MM.1S (cell line): ENCODE measurements at regions not wholly inside any gene's neighbourhood (a gene's known extent, or its start where the extent isn't known, plus 50 kb on each side); places are given as distances from the start of the nearest gene placed in this dataset.

ENCODE experiments used
- DNase-seq: peaks from one replicate; pipeline ENCODE4 v3.0.0-alpha.2; 2015
- H2AFZ ChIP-seq: fragments of 300-600 bp; sonication (generic); 2 replicates; pipeline ENCODE4 v1.6.0; 2016; ENCODE audit warnings: antibody characterized with exemption, low read length
- H3F3A ChIP-seq: fragments of 300-600 bp; sonication (generic); 2 replicates; pipeline ENCODE4 v1.6.1; 2016; ENCODE audit warnings: mild to moderate bottlenecking, antibody characterized with exemption, low read length, moderate library complexity, mixed read lengths; ENCODE audit not compliant: insufficient read depth
- H3K27ac ChIP-seq: fragments of 300-600 bp; sonication (generic); 2 replicates; pipeline ENCODE4 v1.5.1; 2016; ENCODE audit warnings: mild to moderate bottlenecking, low read length
- H3K27me3 ChIP-seq: fragments of 300-600 bp; sonication (generic); replicated peaks from 2 replicates; pipeline ENCODE4 v1.6.0; 2016; ENCODE audit warnings: low read length; ENCODE audit not compliant: insufficient read depth
- H3K36me3 ChIP-seq: fragments of 300-600 bp; sonication (generic); replicated peaks from 2 replicates; pipeline ENCODE4 v1.6.1; 2016; ENCODE audit warnings: mild to moderate bottlenecking, low read length, mixed read lengths; ENCODE audit not compliant: insufficient read depth
- H3K4me1 ChIP-seq: fragments of 300-600 bp; sonication (generic); 2 replicates; pipeline ENCODE4 v1.6.1; 2016; ENCODE audit warnings: low read length, mixed read lengths
- H3K4me2 ChIP-seq: fragments of 300-600 bp; sonication (generic); 2 replicates; pipeline ENCODE4 v1.6.0; 2016; ENCODE audit warnings: low read depth, low read length
- H3K4me3 ChIP-seq: fragments of 300-600 bp; sonication (generic); 2 replicates; pipeline ENCODE4 v1.5.1; 2016; ENCODE audit warnings: low read length, mixed read lengths
- H3K79me2 ChIP-seq: fragments of 300-600 bp; sonication (generic); 2 replicates; pipeline ENCODE4 v1.6.1; 2016; ENCODE audit warnings: mixed run types, low read length, mixed read lengths
- H3K9ac ChIP-seq: fragments of 300-600 bp; sonication (generic); 2 replicates; pipeline ENCODE4 v1.6.1; 2016; ENCODE audit warnings: low read length, mixed read lengths
- H3K9me2 ChIP-seq: fragments of 300-600 bp; sonication (generic); replicated peaks from 2 replicates; pipeline ENCODE4 v1.6.1; 2016; ENCODE audit warnings: mild to moderate bottlenecking, low read length, mixed read lengths; ENCODE audit not compliant: insufficient read depth
- H3K9me3 ChIP-seq: fragments of 300-600 bp; sonication (generic); replicated peaks from 2 replicates; pipeline ENCODE4 v1.6.1; 2016; ENCODE audit warnings: mild to moderate bottlenecking, low read length, mixed read lengths; ENCODE audit not compliant: insufficient read depth
- H4K20me1 ChIP-seq: fragments of 300-600 bp; sonication (generic); 2 replicates; pipeline ENCODE4 v1.6.1; 2016; ENCODE audit warnings: mild to moderate bottlenecking, low read length, moderate library complexity, mixed read lengths; ENCODE audit not compliant: insufficient read depth
- EZH2 ChIP-seq: fragments of 300-600 bp; sonication (generic); optimal IDR thresholded peaks from 2 replicates; pipeline ENCODE3; 2017; ENCODE audit warnings: low read depth, mild to moderate bottlenecking, antibody characterized with exemption, low read length, mixed read lengths
- EZH2phosphoT487 ChIP-seq: fragments of 300-600 bp; sonication (generic); IDR thresholded peaks from 2 replicates; pipeline ENCODE4 v1.6.1; 2018; ENCODE audit warnings: antibody characterized with exemption, low read length
- TF ChIP-seq, protein P1 (sequence below): fragments of 300-600 bp; sonication (generic); IDR thresholded peaks from 2 replicates; pipeline ENCODE4 v1.5.1; 2016; ENCODE audit warnings: antibody characterized with exemption, low read length, mixed read lengths

DNA sequence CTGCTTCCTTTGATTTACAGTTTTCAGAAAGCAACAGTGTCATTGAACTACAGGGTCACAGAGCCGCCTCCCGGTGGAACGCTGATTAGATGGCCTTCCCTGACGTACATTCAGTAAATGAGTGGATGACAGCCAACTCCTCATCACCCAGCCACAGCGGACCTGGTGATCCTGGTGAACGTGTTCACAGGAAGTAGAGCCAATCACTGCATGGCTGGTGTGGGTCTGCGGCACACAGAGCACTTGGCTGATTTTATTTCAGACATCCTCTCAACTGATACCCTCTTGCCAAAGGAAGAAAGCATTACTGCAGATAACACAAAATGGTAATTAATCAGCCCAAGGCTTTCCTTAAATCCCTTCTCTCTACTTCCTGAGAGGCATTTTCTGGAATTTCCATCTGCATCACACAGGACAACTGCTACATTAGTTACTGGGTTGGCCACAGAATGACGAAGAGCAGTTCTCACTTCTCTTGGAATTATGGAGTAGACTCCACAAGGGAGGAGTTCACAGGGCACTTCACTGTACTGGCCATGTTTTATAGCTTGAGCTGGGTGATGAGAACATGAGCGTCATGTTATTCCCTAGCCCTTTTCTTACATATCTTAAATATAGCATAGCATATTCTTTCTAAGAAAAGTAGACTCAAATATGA is 84.0 kb upstream of the SLC7A1 start:
- TF ChIP-seq EZH2phosphoT487: no peak
- TF ChIP-seq EZH2: no peak
- TF ChIP-seq, protein P1, sequence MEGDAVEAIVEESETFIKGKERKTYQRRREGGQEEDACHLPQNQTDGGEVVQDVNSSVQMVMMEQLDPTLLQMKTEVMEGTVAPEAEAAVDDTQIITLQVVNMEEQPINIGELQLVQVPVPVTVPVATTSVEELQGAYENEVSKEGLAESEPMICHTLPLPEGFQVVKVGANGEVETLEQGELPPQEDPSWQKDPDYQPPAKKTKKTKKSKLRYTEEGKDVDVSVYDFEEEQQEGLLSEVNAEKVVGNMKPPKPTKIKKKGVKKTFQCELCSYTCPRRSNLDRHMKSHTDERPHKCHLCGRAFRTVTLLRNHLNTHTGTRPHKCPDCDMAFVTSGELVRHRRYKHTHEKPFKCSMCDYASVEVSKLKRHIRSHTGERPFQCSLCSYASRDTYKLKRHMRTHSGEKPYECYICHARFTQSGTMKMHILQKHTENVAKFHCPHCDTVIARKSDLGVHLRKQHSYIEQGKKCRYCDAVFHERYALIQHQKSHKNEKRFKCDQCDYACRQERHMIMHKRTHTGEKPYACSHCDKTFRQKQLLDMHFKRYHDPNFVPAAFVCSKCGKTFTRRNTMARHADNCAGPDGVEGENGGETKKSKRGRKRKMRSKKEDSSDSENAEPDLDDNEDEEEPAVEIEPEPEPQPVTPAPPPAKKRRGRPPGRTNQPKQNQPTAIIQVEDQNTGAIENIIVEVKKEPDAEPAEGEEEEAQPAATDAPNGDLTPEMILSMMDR: no peak
- H3K27me3 ChIP-seq: no peaks in the 10 kb centered on the region
- H4K20me1 ChIP-seq: no peaks in the 10 kb centered on the region
- H2AFZ ChIP-seq: no peak overlapping the region
- no peak overlapping the region for H3K4me3 ChIP-seq
- no peak for DNase-seq
- no peaks in the 10 kb centered on the region for H3F3A ChIP-seq
- no peaks in the 10 kb centered on the region for H3K36me3 ChIP-seq
- no peak overlapping the region for H3K9ac ChIP-seq
- H3K4me2 ChIP-seq: no peak overlapping the region
- no peaks in the 10 kb centered on the region for H3K79me2 ChIP-seq
- no peak overlapping the region for H3K27ac ChIP-seq
- H3K4me1 ChIP-seq: no peaks in the 10 kb centered on the region
- no peaks in the 10 kb centered on the region for H3K9me2 ChIP-seq
- no peaks in the 10 kb centered on the region for H3K9me3 ChIP-seq

DNA sequence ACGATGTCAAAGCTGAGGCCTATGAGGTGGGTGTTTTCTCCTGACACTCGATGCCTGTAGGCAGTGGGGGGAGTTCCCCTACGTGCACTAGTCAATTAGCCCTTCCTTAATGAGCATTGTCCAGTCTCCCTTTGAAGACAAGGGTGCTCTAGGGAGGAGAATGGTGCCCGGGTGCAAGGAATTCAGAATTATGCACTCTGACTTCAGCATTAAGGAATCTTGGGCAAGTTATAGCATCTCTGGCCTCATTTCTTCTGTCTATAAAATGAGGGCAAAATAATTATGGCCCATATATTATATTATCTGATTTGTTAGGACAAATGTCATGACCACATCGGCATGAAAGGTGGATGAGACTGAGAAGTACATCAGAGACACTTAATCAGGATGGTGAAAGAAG is 82.1 kb upstream of the SLC7A1 start:
- Histone ChIP-seq H2AFZ (no peak overlapping the region), H3K4me3 (no peak overlapping the region), H3K36me3 (no peaks in the 10 kb centered on the region), H3K27me3 (no peaks in the 10 kb centered on the region), H4K20me1 (no peaks in the 10 kb centered on the region), H3K4me1 (no peaks in the 10 kb centered on the region), H3K9me3 (no peaks in the 10 kb centered on the region), H3K9ac (no peak overlapping the region), H3K4me2 (no peak overlapping the region), H3K79me2 (no peaks in the 10 kb centered on the region), H3K9me2 (no peaks in the 10 kb centered on the region), H3F3A (no peaks in the 10 kb centered on the region), H3K27ac (no peak overlapping the region)
- TF ChIP-seq, protein P1: no peak
- no peak for TF ChIP-seq EZH2
- TF ChIP-seq EZH2phosphoT487: no peak
- no peak for DNase-seq

DNA sequence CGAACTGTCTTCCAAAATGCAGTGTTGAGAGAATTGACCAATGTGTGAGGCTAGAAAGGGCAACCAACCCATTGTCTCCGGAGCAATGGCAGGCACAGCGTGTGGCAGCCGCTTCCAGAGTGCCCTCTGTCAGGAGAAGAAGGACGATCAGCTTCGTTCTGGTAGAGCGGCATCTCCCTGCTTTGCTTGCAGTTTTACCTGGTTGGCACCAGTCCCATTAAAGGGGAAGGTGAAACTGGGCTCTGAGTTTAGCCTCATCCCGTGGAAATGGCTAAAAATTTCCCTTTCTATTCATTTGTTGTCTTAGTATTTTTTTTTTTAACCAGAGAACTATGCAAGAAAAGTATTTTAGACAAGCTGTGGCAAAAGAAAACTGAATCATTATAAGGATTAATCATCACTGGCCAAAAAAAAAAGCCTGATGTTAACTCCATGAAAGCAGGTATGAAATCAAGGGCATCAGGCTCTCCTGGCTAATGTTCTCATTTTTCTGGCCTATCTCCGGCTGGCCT is 81.5 kb upstream of the SLC7A1 start:
- no peak overlapping the region for H3K4me2 ChIP-seq
- no peak overlapping the region for H3K4me3 ChIP-seq
- H3K9ac ChIP-seq: no peak overlapping the region
- no peak overlapping the region for H2AFZ ChIP-seq
- H3K79me2 ChIP-seq: no peaks in the 10 kb centered on the region
- H3K27me3 ChIP-seq: no peaks in the 10 kb centered on the region
- H3F3A ChIP-seq: no peaks in the 10 kb centered on the region
- no peaks in the 10 kb centered on the region for H3K36me3 ChIP-seq
- no peak for DNase-seq
- no peaks in the 10 kb centered on the region for H4K20me1 ChIP-seq
- H3K27ac ChIP-seq: no peak overlapping the region
- H3K4me1 ChIP-seq: no peaks in the 10 kb centered on the region
- no peak for TF ChIP-seq EZH2phosphoT487
- TF ChIP-seq, protein P1: no peak
- TF ChIP-seq EZH2: no peak
- H3K9me3 ChIP-seq: no peaks in the 10 kb centered on the region
- no peaks in the 10 kb centered on the region for H3K9me2 ChIP-seq
